ENCODE measurements at regions not wholly inside any gene's neighbourhood (a gene's known extent, or its start where the extent isn't known, plus 50 kb on each side); places are given as distances from the start of the nearest gene placed in this dataset.
"Not testable (repeated sequence)": the region's sequence is repeated elsewhere in the genome, so short reads cannot be mapped to it uniquely, and the experiment has no call there.

- CTCF ChIA-PET; intact Hi-C loops (cut with micrococcal nuclease); H4K20me1 ChIP-seq (ENCODE audit: insufficient read depth); H3K79me2 ChIP-seq (ENCODE audit: insufficient read depth, low read length); H3K9me2 ChIP-seq (ENCODE audit: insufficient read depth); H3K4me1 ChIP-seq (ENCODE audit: control insufficient read depth in 1 of 2, insufficient read depth in 2 of 2, low read length in 2 of 2); POLR2A ChIA-PET; ATAC-seq; H3K9ac ChIP-seq (ENCODE audit: low read length); H3K9me3 ChIP-seq (ENCODE audit: control insufficient read depth in 1 of 2, insufficient read depth in 1 of 2, low read depth in 1 of 2, low read length in 2 of 2); RAD21 ChIA-PET (ENCODE audit: low non-redundant PET in 1 of 2, low total read pairs in 2 of 2, uncharacterized antibody in 2 of 2, unreplicated experiment in 2 of 2); H3K27me3 ChIP-seq (ENCODE audit: insufficient read depth, low read length); DNase-seq (ENCODE audit: low read depth, low spot score); H2AFZ ChIP-seq (ENCODE audit: low read depth, low read length, poor library complexity, severe bottlenecking); H3K36me3 ChIP-seq (ENCODE audit: control insufficient read depth in 1 of 2, insufficient read depth in 2 of 2, low read length in 2 of 2); BruUV-seq (replicated peaks); H3K4me2 ChIP-seq (ENCODE audit: low read length); H3K27ac ChIP-seq (ENCODE audit: low read depth, low read length); H3K4me3 ChIP-seq (replicated peaks in 1 of 2; ENCODE audit: low read depth in 1 of 2, low read length in 2 of 2): not testable (repeated sequence)
These were observed 703.5 kb upstream of the MANEA start for GRCh38 chr6:94873819-94874218.

DNA sequence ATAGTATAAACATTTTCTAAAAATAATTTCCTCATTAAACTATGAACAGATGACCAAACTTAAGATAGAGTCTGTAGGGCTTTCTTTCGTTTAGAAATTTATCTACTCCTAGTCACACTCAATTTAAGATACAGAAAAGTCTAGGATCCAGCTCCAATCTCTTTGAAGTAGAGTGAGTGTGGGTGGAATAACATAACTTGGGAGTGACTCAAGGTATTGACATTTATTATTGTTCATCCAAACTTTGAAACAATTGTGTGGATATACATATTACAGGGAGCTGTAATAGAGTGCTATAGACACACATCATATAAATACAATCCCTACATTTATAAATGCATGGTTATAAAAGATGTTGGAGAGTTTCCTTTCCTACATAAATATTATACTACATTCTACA is 715.2 kb upstream of the MANEA start:
- peaks cover 0 to 4% of the 10 kb centered on the region in 2 experiments; a peak in 1 of 4 replicates for H3K4me1 ChIP-seq (ENCODE audit: control insufficient read depth in 1 of 2, insufficient read depth in 2 of 2, low read length in 2 of 2)
- H3K9ac ChIP-seq (ENCODE audit: low read length): no peak overlapping the region
- ChIA-PET POLR2A (no interaction called here), RAD21 (ENCODE audit: low non-redundant PET in 1 of 2, low total read pairs in 2 of 2, uncharacterized antibody in 2 of 2, unreplicated experiment in 2 of 2) (no interaction called here), CTCF (no interaction called here)
- TF ChIP-seq ZFX (IDR thresholded peaks at IDR 0.05): no peak
- no peak for TF ChIP-seq CTCF (IDR thresholded peaks at IDR 0.05 in 2 of 3, conservative IDR thresholded peaks at IDR 0.05 in 1 of 3; ENCODE audit: borderline replicate concordance in 1 of 3, insufficient read depth in 1 of 3, low read depth in 2 of 3, low read length in 2 of 3)
- peak; percentile 51 for TF ChIP-seq EGR1 (IDR thresholded peaks at IDR 0.05; ENCODE audit: low read depth)
- no peak for TF ChIP-seq SP1 (IDR thresholded peaks at IDR 0.05; ENCODE audit: low read depth)
- no peak for TF ChIP-seq JUND (IDR thresholded peaks at IDR 0.05)
- TF ChIP-seq YY1 (IDR thresholded peaks at IDR 0.05; ENCODE audit: extremely low read depth, insufficient replicate concordance, low read depth, low read length): no peak
- peak; percentile 9; the same call in 1 of the 2 replicates for TF ChIP-seq FOSL1 (IDR thresholded peaks at IDR 0.05; ENCODE audit: low read depth)
- TF ChIP-seq CBX3 (IDR thresholded peaks at IDR 0.05; ENCODE audit: low read depth): no peak
- TF ChIP-seq POLR2AphosphoS5 (IDR thresholded peaks at IDR 0.05; ENCODE audit: low read depth, low read length): no peak
- no peak overlapping the region for H3K27ac ChIP-seq (ENCODE audit: low read depth, low read length)
- H4K20me1 ChIP-seq (ENCODE audit: insufficient read depth): no peaks in the 10 kb centered on the region
- H3K9me2 ChIP-seq (ENCODE audit: insufficient read depth): no peaks in the 10 kb centered on the region
- no peaks in the 10 kb centered on the region for H3K36me3 ChIP-seq (ENCODE audit: control insufficient read depth in 1 of 2, insufficient read depth in 2 of 2, low read length in 2 of 2)
- DNase-seq (ENCODE audit: low read depth, low spot score): no peak
- no peak overlapping the region for H2AFZ ChIP-seq (ENCODE audit: low read depth, low read length, poor library complexity, severe bottlenecking)
- intact Hi-C loops (cut with micrococcal nuclease): no loop called here
- ATAC-seq: 0 out of 2 replicates have a peak, but pooled peaks have one; percentile 14
- H3K27me3 ChIP-seq (ENCODE audit: insufficient read depth, low read length): no peaks in the 10 kb centered on the region
- H3K4me2 ChIP-seq (ENCODE audit: low read length): 0 out of 2 replicates have a peak overlapping the region, but pooled peaks have one; percentile 14
- H3K9me3 ChIP-seq (ENCODE audit: control insufficient read depth in 1 of 2, insufficient read depth in 1 of 2, low read depth in 1 of 2, low read length in 2 of 2): no peaks in the 10 kb centered on the region
- no TSS peak for BruUV-seq (replicated peaks)
- H3K4me3 ChIP-seq (replicated peaks in 1 of 2; ENCODE audit: low read depth in 1 of 2, low read length in 2 of 2): no peak overlapping the region
- H3K79me2 ChIP-seq (ENCODE audit: insufficient read depth, low read length): no peaks in the 10 kb centered on the region

Measured in HCT116 (cell line).